GM03348 (cell line): ENCODE measurements at regions not wholly inside any gene's neighbourhood (a gene's known extent, or its start where the extent isn't known, plus 50 kb on each side); places are given as distances from the start of the nearest gene placed in this dataset.

Experiments used
- DNase-seq: peaks from one replicate; pipeline ENCODE4 v3.0.0; 2012; ENCODE audit warnings: low spot score

DNA sequence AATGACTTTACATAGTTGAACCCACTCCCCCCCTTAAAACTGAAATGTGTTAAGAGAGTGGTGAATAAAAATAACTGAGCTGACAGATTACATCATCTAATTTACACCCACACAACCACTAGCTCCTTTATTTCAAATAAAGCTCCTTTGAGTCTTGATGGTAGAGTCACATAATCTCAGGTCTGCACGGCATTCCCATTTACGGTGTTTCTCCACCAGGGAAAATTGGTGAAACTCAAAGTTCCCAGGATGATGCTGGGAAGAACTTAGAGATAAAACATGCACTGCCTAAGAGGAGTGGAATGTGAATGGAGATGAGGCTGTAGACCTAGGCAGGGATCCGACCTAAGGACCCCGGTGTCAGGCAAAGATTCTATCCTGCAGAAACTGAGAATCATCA lies 727.8 kb upstream of the ADAMTS5 start:
- no peak for DNase-seq

DNA sequence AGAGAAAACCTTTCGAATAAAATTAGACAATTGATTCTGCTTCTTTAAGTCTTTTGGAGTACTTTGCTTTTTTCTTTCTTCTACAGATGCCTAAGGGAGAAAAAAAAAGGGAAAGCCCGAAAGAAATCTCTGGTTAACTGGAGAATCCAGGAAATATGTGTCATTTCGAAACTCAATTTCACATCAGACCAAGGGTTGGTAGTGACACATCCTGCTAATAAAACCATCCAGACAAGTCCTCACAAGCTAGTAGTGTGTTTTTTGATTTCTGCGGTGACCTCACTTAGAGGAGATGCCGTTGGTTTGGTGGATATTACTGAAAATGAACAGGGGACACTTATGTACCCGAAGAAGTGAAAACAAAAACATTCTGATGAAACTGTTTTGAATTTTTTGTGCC lies 726.5 kb upstream of the ADAMTS5 start:
- DNase-seq, result peak; percentile 71

- no peak for DNase-seq
Observed at GRCh38 chr21:27691516-27691915, 724.6 kb upstream of the ADAMTS5 start.

DNA sequence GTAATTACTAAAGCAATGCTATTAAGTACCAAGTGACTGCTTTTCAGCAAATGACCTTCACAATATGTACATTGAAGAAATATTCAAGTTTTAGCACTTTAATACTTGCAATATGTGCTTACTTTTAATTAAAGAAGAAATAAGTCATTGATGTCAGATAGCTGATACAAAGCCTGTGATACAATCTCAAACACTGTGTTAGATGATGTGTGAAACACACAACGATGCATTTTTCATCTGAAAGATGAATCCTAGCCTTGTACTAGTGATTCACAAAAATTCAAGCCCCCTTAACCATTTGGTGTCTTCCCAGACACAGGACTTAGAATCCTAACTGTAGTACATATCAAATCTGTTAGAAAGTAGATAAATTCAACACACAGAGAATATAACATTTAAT lies 724.1 kb upstream of the ADAMTS5 start:
- no peak for DNase-seq

DNA sequence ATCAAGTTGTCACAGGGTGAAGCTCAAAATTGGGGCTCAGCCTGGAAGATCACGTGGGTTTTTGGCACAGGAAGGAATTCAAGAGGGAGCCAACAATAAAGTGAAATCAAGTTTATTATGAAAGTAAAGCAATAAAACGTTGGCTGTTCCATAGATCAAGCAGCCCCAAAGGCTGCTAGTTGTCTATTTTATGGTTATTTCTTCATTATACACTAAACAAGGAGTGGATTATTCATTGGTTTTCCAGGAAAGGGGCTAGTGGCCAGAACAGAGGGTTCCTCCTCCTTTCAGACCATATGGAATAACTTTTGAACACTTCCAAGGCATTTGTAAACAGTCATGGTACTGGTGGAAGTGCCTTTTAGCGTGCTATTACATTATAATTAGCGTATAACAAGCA lies 723.5 kb upstream of the ADAMTS5 start:
- no peak for DNase-seq

DNA sequence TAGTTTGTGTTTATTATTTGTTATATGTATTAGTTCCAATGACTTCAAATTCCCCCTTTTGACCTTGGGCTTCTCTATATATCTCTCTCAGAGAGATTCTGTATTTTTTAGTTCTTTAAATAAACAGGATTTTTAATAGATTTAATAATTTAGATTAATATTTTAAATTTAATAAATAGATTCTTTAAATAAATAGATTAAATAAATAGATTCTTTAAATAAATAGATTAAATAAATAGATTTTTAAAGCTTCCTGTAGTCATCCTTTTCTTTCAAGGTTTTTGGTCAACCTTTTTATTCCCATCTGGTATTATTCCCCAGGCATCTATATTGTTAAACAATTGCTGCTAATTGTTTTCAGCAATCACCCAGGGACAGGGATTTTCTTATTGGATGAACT lies 721.9 kb upstream of the ADAMTS5 start:
- no peak for DNase-seq

DNA sequence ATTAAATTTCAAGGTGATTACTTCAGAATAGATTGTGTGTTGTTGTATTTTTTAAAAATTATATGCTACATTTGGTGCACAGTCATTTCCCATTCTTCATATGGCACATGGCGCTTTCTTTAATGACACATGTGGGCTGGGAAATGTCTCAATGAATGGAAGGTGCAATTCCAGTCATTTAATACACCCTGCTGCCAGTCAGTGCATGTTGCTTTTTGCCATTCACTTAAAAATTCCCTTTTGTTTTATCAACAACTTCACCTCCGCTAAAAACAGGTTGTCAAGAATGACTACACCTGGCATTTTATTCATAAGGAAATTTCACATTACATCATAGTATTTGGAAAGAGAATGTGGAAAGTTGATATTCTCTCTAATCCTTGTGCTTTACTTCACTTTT lies 716.4 kb upstream of the ADAMTS5 start:
- DNase-seq, result no peak

DNA sequence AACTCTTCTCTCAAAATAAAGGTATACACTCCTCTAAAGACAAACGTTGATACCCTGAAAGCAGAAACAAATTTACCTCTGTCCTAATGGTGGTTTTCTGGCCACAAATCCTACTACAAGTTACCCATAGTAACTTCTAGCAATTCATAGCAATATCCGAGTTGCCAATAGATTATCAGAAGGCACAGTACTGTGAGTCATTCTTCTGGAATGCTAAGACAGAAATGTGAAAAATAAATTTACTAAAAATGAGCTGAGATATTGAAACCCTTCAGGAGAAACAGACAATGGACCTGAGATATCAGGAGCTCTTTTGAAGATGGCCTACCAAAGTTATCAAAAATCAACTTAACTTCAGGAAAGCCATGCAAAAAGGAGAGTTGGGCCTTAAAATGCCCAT lies 715.0 kb upstream of the ADAMTS5 start:
- DNase-seq, result peak; percentile 22

GRCh38 chr21:27681038-27681437 lies 714.1 kb upstream of the ADAMTS5 start:
- DNase-seq, result no peak

DNA sequence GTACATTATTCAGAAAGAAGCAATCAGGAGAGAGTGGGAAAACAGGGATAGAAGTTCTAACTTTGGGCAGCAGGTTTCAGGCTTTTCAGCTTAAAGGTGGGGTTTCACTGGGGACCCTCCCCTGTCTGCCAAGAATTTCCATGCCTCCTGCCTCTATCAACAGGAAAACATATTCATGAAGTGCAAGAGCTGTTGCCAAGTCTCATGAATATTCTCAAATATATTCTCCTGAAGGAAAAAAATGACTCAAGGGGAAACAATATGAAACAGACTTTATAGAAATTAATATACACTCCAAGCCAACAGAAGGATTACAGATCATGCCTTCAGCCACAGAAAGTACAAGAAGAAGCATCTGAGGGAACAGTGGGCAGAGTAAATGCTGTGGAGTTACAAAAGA lies 713.3 kb upstream of the ADAMTS5 start:
- DNase-seq, result no peak

DNA sequence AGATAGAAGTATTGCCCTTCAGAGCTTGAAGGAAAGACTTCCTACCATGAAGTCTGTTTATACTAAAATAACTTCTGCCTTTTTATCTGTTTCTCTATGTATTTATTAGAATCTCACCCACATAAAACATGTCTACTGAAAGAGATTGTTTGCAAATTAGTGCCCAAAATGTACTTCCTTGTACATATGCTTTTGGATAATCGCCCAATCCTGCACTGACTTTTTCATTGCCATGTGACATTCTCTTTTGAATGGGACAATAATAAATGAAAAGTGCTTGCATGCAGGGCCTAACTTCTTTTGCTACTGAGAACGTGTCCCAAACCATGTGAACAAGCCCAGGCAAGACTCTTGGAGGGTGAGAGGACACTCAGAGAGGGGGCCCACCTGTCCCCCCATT lies 711.6 kb upstream of the ADAMTS5 start:
- no peak for DNase-seq

GRCh38 chr21:27677546-27677945 lies 710.7 kb upstream of the ADAMTS5 start:
- no peak for DNase-seq

DNA sequence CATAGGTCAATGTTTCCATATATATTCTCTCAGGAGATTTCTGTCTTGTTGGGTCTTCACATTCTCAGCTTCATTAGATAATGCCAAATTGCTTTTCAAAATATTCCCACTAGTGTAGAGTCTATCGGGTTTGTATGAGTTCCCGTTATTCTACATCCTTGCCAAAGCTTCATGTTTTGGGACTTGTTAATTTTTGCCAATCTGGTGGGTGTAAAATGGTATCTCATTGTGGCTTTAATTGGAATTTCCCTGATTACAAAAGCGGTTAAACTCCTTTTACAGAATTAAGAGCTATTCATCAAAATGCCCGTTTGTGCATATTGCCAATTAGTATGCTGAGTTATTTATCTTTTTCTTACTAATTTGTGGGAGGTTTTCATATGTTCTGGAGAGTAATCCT lies 708.4 kb upstream of the ADAMTS5 start:
- no peak for DNase-seq

DNA sequence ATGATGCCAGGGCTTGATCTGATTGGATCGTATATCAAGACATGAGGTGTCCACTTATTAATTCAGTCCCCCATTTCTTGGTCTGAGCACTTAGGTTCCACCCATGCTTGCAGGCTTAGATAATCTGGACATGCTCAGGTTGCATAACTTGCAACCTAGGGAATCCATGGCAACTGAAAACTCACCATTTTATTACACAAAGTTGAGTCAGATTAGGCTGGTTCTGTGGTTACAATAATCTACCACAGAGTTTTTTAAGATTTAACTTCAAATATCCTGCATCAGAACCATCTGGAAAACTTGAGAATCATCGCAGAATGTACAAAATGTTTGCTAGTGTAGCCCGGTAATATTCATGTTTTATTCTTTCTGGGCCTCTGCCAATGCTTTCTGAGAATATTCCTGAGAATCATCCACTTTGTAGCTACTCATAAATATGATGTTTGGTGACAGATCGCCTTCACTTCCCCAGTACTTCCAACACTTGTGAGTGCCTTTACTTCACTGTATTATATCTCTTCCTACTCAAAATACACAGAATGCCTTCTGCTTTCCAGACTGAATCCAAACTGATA lies 707.2 kb upstream of the ADAMTS5 start:
- DNase-seq, result peak; percentile 78

GRCh38 chr21:27673581-27673980 lies 706.7 kb upstream of the ADAMTS5 start:
- no peak for DNase-seq

GRCh38 chr21:27671207-27671606 lies 704.3 kb upstream of the ADAMTS5 start:
- no peak for DNase-seq

GRCh38 chr21:27653481-27653880 lies 686.6 kb upstream of the ADAMTS5 start:
- DNase-seq, result no peak

DNA sequence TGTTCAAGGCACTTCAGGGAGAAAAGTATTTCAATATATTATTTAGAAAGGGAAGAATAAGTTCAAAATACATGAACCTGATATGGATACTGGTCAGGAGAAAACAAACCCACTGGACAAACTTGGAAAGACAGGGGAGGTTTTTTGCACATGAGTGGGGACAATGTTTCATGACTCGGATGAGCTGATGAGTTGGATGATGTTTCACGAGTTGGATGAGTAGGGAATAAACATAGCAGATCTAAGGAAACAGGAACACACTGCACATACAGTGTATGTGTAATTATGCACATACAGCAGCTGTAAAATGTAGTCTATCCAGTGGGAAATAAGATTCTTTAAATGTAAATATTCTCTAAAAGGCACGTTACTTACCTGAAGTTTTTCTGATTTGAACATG lies 682.9 kb upstream of the ADAMTS5 start:
- no peak for DNase-seq

DNA sequence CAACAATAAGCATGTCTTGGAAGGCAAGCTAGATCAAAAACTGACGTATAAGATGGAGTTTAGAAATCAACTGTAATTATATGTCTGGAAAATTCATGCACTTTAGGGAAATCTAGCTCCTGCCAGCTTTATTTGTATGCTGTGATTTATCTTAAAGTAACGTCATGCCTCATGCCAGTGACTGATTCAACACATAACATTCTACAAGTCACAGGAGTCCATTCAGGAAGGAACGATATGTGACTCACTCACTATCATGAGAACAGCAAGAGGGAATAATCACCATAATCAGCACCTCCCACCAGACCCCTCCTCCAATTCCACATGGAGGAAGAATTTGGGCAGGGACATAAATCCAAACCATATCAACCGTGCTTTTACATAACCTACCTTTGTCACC lies 682.4 kb upstream of the ADAMTS5 start:
- DNase-seq, result peak; percentile 29

DNA sequence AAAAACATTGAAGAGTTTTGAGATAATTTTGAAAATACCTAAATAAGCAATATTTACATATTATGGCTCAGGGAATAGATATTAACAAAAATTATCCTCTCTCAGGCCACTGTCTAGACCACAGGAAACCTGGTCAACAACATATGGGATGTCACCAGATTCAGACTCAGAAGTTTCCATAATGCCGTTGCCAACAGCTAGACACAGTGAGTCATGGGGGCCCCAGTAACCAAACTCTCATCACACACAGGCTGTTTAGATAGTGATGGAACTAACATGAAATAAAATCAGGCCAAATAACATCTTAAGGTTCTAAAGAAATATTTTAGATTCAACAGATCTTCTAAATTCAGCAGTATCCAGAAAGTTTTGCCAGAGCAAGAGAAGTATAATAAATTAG lies 681.7 kb upstream of the ADAMTS5 start:
- DNase-seq, result peak; percentile 54

- no peak for DNase-seq
Observed at GRCh38 chr21:27647921-27648320, 681.0 kb upstream of the ADAMTS5 start.

DNA sequence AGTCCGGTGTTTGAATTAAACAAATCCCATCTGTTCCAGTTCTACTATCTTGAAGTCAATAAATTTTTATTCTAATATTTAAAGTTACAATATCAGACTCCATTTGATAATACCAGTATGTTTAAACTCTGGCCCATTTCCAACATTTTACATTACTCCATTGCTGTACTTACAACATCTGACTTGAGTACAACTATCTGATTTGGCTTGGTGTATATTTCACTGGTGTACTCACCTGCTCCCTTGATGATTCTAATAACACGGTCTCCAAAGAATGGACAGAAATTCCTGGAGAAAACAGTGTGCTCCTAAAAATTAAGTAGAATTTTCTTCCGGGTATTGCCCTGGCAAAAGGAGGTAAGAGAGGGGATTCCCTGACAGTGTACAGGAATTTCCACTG lies 680.5 kb upstream of the ADAMTS5 start:
- DNase-seq, result no peak

DNA sequence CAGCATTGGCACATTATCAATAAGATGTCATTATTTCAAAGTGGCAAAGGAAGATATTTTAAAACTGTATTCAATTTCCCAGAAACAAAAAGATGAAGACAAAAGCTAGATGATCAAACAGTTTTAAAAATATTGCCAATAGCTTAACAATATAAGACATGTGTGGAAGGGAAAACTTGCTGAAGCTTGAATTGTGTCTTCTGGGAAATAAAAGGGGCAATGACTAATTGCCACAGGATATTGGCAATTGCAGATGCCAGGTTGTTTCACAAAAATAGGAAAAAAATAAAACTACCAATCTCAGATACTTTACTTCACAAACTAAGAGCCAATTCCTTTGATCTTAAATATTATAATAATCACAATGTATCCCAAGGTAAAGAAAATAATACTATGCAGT lies 679.8 kb upstream of the ADAMTS5 start:
- DNase-seq, result no peak

GRCh38 chr21:27646056-27646455 lies 679.2 kb upstream of the ADAMTS5 start:
- no peak for DNase-seq

DNA sequence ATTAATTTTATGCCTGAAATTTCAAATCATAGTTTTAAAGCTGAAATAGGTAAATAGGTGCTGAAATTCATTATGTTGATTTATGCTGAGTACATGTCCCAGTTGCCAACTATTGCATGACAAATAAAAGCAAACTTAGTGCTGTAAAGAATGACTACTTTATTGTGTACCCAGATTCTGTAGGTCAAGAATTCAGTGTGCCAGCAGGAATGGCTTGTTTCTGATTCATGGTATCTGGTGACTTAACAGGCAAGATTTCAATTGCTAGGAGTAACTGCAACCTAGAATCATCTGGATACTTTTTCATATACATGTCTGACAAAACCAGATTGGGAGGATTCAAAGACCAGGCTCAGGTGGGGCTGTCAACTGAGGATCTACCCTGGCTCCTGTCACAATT lies 678.4 kb upstream of the ADAMTS5 start:
- no peak for DNase-seq
